HEK293 (cell line): ENCODE measurements at regions not wholly inside any gene's neighbourhood (a gene's known extent, or its start where the extent isn't known, plus 50 kb on each side); places are given as distances from the start of the nearest gene placed in this dataset.

ENCODE experiments used
- TCF7L2 ChIP-seq: IDR thresholded peaks from 2 replicates; pipeline ENCODE4 v1.6.1; 2011; ENCODE audit warnings: low read depth, mild to moderate bottlenecking, inconsistent platforms, low read length, moderate library complexity, borderline replicate concordance
- YY1 ChIP-seq: fragments of 450-650 bp; formaldehyde crosslinking; IDR thresholded peaks from 2 replicates; pipeline ENCODE4 v1.5.1; 2018; ENCODE audit warnings: missing biosample characterization, missing genetic modification characterization
- ZNF530 ChIP-seq: fragments of 450-650 bp; formaldehyde crosslinking; IDR thresholded peaks from 2 replicates; pipeline ENCODE4 v1.5.1; 2016; ENCODE audit warnings: low read depth, missing biosample characterization, missing genetic modification characterization
- TF ChIP-seq, protein P1 (sequence below): fragments of 450-650 bp; formaldehyde crosslinking; IDR thresholded peaks from 2 replicates; pipeline ENCODE4 v1.5.1; 2017; ENCODE audit warnings: missing biosample characterization, missing genetic modification characterization
- TF ChIP-seq, protein P2 (sequence below): fragments of 450-650 bp; formaldehyde crosslinking; IDR thresholded peaks from 2 replicates; pipeline ENCODE4 v1.5.1; 2016; ENCODE audit warnings: missing biosample characterization, missing genetic modification characterization

DNA sequence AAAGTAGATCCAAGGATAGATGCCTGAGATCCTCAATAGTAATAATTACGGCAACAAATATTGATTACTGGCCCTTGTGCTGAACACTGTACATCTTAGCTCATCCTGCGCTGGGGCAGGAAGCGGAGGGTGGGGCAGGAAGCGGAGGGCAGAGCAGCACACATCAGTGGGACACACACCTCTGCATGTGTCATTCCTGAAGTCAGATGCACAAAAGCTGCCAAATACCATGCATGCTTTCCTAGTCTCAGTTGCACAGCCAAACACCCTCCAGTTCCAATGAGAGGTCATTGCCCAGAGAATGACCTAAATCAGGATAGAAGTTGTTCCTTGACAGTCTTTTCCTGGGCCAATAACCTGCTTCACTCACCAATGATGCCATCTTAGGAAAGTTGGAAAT lies 74.4 kb upstream of the FOXC1 start:
- TF ChIP-seq, protein P1, sequence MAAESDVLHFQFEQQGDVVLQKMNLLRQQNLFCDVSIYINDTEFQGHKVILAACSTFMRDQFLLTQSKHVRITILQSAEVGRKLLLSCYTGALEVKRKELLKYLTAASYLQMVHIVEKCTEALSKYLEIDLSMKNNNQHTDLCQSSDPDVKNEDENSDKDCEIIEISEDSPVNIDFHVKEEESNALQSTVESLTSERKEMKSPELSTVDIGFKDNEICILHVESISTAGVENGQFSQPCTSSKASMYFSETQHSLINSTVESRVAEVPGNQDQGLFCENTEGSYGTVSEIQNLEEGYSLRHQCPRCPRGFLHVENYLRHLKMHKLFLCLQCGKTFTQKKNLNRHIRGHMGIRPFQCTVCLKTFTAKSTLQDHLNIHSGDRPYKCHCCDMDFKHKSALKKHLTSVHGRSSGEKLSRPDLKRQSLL (tag by site-specific recombination), result no peak
- no peak for TF ChIP-seq ZNF530 (tag by site-specific recombination)
- TF ChIP-seq YY1, result no peak
- no peak for TF ChIP-seq TCF7L2
- TF ChIP-seq, protein P2, sequence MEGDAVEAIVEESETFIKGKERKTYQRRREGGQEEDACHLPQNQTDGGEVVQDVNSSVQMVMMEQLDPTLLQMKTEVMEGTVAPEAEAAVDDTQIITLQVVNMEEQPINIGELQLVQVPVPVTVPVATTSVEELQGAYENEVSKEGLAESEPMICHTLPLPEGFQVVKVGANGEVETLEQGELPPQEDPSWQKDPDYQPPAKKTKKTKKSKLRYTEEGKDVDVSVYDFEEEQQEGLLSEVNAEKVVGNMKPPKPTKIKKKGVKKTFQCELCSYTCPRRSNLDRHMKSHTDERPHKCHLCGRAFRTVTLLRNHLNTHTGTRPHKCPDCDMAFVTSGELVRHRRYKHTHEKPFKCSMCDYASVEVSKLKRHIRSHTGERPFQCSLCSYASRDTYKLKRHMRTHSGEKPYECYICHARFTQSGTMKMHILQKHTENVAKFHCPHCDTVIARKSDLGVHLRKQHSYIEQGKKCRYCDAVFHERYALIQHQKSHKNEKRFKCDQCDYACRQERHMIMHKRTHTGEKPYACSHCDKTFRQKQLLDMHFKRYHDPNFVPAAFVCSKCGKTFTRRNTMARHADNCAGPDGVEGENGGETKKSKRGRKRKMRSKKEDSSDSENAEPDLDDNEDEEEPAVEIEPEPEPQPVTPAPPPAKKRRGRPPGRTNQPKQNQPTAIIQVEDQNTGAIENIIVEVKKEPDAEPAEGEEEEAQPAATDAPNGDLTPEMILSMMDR (tag by site-specific recombination), result no peak
